GM19324 (cell line): ENCODE measurements at regions not wholly inside any gene's neighbourhood (a gene's known extent, or its start where the extent isn't known, plus 50 kb on each side); places are given as distances from the start of the nearest gene placed in this dataset.

Experiments
- ATAC-seq: cut with Tn5 transposase; IDR thresholded peaks from one replicate; pipeline ENCODE4 v1.9.1; 2021; ENCODE audit warnings: mild to moderate bottlenecking, moderate library complexity; ENCODE audit not compliant: unreplicated experiment, low FRiP score

DNA sequence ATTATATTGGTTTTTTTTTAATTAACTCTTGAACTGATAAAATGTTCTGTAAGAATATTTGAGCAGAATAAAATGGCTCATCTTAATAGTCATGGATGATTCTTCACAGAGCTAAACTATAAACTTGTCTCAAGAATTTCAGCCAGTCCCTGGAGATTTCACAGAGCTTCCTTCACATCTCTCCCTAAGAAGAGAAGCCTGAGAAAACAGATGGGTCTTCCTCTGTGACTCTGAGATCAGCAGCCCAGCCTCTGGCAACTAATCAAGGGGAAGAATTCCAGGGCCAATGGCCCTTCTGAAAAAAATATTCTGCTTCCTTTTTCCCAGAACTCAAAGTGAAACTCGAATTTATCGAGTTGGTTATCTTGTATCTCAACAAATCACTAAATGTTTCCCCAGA is 122.2 kb upstream of the ITGA1 start:
- no peak for ATAC-seq

DNA sequence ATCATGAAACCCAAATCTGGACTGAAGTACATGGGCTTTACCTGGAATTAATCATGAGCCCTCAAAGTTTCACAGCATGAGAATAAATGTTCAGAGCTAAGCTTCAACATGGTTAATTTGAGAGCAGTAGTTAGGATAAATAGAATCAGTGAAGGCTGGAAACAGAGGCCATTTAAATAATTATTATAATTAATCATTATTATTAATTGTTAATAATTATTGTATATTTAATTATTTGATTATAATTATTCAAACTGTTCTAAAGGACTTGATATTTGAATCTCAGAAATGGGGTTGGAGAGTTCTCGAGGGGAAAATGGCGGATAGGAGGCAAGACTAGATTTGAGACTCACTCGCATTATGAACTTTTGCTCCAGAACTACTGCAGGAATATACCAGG is 119.6 kb upstream of the ITGA1 start:
- ATAC-seq: no peak

DNA sequence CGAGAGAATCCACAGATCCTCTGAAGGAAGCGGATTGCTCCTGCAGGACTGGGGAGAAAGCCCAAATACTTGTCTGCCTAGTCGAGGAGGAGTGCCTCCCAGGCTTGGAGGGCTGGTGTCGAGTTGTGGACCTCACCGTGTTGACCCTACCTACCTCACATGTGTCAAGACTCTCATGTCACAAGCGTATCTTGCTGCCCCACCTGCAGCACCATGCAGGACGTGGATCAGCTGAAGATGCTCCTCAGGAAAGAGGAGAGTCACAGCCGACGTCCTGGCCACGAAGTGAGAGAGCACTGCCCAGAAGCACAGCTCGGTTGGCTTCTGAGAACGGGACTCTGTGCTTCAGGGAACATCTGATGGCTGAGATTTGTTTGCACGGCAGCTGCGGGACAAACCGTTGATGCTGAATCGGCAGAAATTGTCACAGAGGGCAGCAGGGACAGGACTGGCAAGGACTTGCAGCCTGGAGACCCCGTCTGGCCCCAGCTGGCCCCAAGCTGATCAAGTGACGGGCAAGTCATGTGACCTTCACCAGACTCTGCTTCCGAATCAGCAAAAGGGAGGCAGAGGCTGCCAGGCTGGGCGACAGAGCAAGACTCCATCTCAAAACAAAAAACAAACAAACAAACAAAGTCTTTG is 119.1 kb upstream of the ITGA1 start:
- no peak for ATAC-seq

DNA sequence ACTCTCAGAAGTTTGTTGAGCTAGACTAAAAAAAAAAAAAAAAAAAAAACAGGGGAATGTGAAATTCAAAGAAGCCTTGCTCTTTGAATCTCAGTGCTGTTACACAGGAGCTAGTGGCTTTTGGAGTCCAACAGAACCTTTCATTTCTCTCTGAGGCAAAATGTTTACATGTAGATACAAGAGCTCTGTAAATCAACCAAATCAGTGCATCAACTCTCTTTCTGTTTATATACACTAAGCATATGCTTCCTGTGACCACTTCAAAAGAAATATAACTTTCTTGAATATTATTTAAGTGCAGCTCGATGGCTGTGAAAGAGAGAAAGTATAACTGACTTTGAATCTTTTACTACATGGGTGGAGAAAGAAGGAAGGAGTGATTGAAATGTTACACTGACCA is 115.3 kb upstream of the ITGA1 start:
- ATAC-seq: no peak

DNA sequence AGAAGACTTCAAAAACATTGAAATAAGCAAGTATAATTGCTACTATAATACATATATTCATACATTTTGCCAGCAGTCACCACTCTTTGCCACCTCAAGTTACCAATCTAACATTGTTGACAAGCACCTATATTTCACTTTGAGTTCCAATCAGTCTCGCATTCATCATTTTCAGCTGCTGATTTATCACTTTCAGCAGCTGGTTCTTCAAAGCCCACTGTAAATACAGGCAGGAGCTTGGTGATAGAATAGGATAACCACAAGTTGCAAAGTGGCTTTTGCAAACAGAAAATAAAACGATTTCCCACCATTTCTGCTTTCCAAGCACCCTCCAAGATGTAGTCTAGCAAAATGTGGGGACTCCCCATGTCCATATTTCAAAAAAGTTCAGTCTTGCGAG is 114.2 kb upstream of the ITGA1 start:
- no peak for ATAC-seq

DNA sequence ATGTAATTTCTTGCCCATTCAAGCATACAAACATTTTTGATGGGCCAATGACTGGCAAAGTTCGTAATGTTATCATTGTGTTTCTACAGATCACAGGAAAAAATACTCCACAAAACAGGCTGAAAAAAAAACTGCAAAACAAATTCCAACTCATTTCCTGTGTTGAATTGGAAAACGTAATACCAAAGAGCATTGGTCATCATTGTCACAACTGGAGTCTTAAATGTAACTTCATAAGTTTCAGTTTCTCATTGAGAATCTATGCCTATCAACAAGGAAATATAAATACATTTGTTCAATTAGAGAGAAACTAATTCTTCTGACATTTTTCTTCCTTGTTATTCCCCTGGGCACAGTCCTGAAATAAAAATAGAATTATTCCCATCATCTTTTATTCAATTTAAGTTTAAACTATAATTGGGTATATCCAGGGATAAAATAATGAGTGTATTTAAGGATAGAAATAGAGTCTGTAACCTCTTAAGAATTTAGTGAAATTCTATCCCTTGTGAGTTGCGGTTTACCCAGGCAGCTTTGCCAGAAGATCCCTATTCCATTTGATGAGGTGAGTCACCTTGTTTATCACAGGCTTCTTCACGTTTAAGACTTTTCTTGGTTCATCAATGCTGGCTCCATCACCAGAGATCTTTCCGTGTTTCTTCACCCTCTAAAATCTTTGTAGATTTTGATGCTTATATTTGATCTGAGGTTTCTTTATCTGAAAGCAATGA is 112.7 kb upstream of the ITGA1 start:
- no peak for ATAC-seq

DNA sequence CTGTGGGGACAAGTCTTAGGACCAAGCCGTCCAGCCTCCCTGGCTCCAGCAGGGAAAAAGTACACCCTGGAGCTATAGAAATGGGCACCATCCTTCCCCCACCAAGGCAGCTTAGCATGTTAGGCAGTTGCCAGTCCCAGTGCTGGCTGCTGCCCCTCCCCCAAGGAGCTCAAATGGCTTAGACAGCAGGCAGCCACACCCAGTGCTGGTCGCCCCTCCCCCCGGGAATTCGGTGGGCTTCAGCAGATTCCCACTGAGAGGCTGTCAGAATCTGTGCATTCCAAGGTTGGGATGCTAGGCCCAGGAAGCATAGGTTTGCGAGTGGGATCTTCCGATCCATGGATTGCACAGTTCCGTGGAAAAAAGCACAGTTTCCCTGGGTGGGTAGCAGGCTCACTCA is 105.2 kb upstream of the ITGA1 start:
- no peak for ATAC-seq

DNA sequence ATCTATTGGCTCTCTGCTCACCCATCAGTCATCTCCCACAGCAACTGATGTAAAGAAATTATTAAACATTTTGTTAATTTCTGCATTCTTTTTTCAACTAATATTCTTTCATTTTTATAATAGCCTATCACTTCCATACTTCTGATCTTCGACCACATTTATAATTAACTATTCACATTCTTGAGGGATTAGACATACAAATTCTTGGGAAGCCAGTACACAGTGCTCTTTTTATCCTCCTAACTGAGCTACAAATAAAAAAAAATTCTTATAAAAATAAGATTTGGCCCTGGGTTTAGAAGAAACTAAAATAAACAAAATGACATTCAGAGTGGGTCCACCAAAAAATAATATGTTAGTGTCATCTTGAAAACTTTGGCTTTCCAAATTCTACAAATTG is 103.7 kb upstream of the ITGA1 start:
- ATAC-seq: no peak

DNA sequence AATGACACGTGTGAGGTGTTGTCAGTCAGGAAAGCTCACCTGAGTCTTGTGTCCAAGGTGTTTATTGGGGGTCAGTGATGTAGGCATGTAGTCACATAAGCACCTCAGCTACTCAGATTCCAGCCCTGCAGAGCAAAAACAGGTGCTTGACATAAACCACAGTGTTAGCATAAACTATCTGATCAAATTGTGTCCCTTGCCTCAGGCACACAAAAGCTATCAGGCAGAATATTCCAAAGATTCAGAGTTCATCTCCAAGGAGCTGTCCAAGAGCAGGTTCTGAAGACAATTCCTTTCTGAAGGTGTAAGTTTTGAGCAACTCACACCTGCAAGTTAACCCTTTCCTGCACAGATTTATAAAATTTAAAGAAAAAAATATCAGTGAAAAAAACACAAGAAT is 102.2 kb upstream of the ITGA1 start:
- no peak for ATAC-seq

DNA sequence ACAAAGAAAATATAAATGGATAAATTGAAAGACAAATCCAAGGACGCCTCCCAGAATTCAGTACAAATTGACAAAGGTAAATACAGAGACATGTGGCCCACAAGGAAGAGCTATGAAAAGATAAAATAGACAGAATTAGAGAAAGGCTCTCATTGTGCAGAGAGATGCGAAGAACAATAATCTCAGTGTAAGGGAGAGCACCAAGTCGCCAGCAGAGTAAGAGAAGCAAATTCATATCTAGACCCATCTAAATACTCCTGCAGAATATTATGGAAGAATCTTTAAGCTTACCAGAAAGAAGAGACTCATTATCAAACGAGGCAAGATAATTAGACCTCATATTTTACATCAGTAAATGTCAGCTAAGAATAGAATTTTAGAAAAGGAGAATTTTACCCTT is 101.7 kb upstream of the ITGA1 start:
- ATAC-seq: no peak

DNA sequence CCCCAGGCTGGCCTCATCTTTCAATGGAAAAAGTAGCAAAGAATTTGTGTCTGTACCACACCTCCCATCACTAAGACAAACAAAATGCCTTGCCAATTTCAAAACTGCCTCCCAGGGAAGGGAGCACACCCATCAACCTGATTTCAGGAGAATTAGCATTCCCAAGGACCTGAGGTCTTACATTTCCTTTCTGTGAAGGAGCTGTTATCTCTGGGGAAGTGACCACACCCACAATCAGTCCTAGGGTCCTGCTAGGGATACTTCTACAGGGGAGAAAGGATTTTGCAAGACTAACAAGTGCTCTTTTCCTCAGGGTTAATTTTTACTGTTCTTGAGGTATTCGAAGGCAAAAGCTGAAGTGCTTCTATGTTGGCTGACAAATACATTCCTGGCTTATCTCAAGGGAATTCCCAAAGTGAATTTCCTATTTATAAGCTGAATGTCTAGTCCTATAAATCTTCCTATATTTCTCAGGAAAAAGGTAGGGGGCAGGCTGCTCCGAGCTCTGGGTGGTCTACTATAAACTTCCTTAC is 97.4 kb upstream of the ITGA1 start:
- no peak for ATAC-seq

DNA sequence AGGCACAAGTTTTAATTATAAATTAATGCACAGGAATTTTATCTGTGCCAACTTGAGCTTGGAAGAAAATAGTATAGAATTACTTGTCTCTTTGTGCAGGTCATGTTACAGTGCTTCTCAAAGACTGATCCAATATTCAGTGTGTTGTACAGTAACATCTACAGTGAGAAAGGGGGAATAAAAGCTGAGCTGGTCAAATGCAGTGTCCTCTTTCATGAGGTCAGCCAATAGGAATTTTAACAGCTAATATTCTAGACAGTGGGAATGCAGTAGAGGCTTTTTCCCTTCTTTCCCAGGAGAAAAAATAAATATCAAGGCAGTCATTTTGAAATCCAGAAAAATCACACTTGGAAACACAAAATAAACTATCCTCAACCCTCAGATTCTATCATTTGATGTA is 95.7 kb upstream of the ITGA1 start:
- no peak for ATAC-seq

DNA sequence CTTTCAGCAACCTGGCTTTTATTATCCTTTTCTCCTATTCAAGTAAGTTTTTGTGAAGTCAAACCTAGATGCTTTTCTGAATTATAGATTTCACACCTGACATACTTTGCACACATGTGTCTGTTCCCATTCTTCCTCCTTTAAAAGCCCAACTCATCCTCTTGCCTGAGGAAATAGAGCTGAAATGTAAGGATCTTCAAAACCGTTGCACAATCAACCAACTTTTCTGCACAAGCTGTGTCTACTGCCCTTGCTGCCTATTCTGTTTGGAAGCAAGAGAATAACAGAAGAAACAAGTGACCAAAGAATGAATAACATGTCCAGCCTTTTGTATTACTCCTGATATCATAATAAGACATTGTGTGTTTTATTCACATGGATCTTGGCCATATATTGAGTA is 95.1 kb upstream of the ITGA1 start:
- no peak for ATAC-seq

DNA sequence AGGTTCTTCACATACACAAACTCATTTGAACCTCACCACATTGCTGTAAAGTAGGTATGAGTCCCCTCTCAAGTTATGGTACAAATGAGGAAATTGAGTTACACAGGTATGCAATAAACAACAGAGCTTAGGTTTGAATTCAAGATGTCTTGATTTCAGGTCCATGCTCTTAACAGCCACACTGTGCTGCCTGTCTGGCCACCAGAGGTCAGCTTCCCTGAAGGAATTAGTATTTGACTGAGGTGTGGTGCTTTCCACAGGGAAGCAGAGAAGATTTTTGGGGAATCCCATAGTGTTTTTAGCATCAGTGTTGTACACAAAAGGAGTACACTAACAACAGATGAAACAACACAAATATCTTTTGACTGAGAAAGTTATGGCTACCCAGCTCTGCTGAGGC is 94.4 kb upstream of the ITGA1 start:
- no peak for ATAC-seq

DNA sequence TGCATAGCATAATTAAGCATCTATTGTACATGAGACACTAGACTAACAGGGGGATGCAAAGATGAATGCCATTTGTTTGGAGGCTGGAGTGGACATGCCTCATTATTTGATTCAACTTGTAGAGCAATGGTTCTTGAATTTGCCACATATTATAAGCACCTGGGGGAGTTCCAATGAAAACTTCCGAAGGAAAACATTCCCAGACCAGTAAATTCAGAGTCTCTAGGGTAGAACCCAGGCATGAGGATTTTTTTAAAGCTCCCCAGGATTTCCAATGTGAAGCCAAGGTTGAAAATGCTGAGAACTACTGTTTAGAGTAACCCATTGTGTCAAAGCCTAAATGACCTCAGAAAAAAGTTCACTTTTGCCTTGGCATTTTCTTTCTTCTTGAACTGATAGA is 93.9 kb upstream of the ITGA1 start:
- no peak for ATAC-seq

DNA sequence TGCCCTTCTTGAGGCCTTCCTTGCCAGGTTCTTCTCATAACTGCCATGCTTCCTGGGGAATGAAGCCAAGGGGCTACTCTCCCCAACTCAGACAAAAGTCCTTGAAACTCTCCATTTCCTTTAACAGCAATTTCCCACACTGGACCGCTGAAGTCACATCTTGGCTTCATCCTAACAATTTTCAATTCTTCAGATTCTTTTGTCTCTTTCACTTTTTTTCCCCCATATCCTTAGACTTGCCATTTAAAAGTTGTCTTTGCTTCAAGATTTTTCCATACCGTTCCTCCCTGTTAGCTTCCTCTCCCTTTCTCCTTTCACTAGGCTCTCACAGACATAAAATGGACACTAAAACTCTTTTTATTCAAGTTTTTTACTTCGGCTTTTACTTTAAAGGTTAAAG is 93.1 kb upstream of the ITGA1 start:
- no peak for ATAC-seq

DNA sequence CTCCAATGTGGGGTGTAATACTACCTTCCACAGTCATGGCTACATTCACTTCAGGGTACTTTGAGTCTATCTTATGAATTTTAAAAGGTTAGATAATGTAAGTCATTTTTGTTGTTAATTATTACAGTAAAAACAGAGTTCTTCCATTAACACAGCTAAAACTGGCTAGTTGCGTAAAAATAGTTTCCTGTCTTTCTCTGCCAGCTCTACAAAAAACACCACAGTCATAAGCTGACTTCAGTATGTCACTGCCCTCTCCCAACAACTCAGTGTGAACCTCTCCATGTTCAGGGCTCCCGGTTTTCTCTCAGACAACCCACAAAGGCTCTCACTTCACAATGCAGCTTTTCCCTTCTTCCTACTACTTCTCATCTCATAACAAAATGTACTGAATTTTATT is 84.8 kb upstream of the ITGA1 start:
- no peak for ATAC-seq

DNA sequence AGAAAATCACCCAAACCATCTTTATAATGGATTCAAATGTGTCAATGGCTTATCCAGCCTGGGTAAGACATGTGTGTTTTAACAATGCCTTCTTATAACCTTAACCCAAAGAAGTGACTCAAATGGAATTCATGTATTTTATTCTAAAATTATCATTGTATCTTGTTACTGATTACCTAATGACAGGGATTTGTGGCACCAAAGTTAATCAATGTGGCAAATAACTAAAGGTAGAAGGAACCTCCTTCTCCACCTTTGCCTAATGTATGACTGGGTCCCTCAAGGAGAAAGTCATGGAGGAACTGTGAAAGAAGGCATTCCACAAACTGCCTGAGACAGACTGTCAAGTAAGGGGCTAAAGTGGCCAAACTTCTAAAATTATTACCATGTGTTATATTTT is 84.4 kb upstream of the ITGA1 start:
- ATAC-seq: no peak

DNA sequence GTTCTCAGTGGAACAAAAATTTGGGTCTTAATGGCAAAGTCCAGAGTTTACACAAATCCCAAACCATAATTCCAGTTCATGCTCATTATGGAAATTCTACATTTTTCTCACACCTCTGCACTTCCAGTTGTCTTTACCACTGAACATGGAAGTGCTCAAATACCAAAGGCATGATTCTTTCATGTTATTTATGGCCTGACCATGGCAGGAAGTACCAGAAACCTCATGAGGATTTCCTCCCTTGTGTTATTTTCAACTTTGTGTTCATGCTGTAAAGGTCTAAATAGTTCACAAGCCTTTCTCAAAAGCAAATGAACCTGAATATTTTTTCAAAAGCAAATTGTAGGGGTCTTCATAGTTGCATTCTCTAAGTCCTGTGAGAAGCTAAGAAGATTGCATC is 82.0 kb upstream of the ITGA1 start:
- ATAC-seq: no peak

DNA sequence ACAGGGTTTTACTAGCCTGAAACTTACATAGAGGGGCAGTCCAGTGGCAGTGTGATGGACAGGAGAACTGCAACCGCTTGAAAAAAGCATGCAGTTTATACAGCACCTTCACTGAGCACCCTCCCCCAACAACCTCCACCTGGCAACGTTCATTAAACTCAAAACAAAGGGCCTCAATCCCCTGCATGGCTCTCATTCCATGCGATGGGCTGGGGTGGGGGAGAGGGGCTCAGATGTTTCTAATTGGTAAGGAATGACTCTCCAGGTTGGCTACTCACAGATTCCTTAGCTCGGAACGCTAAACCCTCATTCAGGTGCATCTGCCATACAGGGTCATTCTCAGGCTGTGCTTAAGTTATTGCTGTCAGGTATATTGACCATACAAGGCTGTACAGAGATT is 80.9 kb upstream of the ITGA1 start:
- ATAC-seq: no peak

DNA sequence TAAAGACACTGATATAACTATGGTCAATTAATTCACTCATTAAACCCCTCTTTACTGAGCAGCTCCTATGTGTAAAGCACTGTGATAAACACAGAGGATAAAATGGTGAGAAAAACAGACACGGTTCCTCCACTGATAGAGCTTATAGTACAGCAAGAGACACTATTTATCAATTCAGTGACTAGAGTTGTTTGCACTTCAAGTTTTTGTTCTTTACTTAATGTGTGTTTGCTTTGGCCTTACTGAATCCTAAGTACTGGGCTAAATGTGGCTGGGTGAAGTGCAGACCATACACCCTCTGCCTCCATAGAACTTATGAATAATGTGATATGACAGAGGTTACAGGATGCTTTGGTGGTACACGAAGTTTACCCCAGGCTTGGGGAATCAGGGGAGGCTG is 80.1 kb upstream of the ITGA1 start:
- ATAC-seq: no peak

DNA sequence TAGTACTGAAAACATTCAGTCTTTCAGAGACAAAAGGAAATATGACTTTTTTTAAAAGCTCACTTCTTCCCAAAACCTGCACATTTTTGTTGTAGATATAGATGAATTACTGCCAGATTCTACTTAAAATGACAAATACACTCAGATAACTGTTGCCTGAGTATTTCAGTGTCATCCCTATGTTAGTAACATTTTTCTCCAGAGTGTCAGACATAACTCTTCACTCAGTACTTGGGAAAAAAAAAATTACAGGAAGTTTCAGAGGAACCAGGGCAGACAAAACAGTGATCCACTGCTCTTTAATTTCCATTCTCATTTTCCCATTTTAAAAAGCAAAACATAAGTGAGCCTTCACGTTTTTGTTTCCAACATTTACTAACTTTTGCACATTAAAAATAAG is 79.3 kb upstream of the ITGA1 start:
- no peak for ATAC-seq
